ENCODE measurements at regions not wholly inside any gene's neighbourhood (a gene's known extent, or its start where the extent isn't known, plus 50 kb on each side); places are given as distances from the start of the nearest gene placed in this dataset.
A peak's percentile ranks its signal among the peaks of the same experiment; 100 is the strongest.

DNA sequence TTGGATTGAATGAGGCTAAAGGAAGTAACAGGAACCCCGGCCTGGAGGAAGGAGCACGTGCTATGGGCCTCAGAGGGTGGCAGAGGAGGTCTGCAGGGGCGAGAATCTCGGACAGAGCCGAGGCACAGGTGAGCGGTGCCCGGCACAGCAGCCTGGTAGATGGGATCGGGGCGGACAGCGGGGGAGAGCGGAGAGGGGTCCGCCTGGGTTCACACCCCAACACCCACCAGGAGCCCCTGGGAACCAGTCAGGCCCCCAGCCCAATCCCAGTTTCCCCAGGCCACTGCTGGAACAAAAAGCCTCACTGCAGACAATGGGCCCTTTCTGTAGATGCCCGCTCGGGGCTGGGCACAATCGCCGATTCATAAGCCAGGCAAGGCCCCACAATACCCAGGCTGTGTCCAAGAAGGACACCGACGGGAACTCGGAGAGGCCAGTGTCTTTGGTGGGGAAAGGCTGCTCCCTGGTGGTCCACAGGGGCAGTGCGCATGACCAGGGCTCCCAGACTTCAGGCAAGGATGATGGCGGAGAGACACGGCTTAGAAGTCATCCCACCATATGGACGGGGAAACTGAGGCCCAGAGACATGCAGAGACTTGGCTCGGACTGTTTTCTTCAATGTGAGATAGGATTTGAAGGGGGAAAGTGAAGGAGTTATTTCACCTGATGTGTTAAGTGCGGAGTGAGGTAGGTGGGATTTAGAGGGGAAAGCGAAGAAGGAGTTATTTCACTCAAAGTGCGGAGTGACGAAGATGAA is 106.9 kb upstream of the GPR26 start (continued):
- TF ChIP-seq, protein P1, sequence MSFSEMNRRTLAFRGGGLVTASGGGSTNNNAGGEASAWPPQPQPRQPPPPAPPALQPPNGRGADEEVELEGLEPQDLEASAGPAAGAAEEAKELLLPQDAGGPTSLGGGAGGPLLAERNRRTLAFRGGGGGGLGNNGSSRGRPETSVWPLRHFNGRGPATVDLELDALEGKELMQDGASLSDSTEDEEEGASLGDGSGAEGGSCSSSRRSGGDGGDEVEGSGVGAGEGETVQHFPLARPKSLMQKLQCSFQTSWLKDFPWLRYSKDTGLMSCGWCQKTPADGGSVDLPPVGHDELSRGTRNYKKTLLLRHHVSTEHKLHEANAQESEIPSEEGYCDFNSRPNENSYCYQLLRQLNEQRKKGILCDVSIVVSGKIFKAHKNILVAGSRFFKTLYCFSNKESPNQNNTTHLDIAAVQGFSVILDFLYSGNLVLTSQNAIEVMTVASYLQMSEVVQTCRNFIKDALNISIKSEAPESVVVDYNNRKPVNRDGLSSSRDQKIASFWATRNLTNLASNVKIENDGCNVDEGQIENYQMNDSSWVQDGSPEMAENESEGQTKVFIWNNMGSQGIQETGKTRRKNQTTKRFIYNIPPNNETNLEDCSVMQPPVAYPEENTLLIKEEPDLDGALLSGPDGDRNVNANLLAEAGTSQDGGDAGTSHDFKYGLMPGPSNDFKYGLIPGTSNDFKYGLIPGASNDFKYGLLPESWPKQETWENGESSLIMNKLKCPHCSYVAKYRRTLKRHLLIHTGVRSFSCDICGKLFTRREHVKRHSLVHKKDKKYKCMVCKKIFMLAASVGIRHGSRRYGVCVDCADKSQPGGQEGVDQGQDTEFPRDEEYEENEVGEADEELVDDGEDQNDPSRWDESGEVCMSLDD (CRISPR knock-in tag; IDR thresholded peaks at IDR 0.05; ENCODE audit: borderline replicate concordance), result no peak
- TF ChIP-seq, protein P2, sequence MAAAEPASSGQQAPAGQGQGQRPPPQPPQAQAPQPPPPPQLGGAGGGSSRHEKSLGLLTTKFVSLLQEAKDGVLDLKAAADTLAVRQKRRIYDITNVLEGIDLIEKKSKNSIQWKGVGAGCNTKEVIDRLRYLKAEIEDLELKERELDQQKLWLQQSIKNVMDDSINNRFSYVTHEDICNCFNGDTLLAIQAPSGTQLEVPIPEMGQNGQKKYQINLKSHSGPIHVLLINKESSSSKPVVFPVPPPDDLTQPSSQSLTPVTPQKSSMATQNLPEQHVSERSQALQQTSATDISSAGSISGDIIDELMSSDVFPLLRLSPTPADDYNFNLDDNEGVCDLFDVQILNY (CRISPR knock-in tag; conservative IDR thresholded peaks at IDR 0.05), result no peak
- TF ChIP-seq, protein P3, sequence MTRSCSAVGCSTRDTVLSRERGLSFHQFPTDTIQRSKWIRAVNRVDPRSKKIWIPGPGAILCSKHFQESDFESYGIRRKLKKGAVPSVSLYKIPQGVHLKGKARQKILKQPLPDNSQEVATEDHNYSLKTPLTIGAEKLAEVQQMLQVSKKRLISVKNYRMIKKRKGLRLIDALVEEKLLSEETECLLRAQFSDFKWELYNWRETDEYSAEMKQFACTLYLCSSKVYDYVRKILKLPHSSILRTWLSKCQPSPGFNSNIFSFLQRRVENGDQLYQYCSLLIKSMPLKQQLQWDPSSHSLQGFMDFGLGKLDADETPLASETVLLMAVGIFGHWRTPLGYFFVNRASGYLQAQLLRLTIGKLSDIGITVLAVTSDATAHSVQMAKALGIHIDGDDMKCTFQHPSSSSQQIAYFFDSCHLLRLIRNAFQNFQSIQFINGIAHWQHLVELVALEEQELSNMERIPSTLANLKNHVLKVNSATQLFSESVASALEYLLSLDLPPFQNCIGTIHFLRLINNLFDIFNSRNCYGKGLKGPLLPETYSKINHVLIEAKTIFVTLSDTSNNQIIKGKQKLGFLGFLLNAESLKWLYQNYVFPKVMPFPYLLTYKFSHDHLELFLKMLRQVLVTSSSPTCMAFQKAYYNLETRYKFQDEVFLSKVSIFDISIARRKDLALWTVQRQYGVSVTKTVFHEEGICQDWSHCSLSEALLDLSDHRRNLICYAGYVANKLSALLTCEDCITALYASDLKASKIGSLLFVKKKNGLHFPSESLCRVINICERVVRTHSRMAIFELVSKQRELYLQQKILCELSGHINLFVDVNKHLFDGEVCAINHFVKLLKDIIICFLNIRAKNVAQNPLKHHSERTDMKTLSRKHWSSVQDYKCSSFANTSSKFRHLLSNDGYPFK (CRISPR knock-in tag; IDR thresholded peaks at IDR 0.05; ENCODE audit: borderline replicate concordance), result no peak
- TF ChIP-seq, protein P4, sequence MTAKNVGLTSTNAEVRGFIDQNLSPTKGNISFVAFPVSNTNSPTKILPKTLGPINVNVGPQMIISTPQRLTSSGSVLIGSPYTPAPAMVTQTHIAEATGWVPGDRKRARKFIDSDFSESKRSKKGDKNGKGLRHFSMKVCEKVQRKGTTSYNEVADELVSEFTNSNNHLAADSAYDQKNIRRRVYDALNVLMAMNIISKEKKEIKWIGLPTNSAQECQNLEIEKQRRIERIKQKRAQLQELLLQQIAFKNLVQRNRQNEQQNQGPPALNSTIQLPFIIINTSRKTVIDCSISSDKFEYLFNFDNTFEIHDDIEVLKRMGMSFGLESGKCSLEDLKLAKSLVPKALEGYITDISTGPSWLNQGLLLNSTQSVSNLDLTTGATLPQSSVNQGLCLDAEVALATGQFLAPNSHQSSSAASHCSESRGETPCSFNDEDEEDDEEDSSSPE (CRISPR knock-in tag; IDR thresholded peaks at IDR 0.05), result 0 out of 2 replicates have a peak, but pooled peaks have one; percentile 40
- TF ChIP-seq, protein P5, sequence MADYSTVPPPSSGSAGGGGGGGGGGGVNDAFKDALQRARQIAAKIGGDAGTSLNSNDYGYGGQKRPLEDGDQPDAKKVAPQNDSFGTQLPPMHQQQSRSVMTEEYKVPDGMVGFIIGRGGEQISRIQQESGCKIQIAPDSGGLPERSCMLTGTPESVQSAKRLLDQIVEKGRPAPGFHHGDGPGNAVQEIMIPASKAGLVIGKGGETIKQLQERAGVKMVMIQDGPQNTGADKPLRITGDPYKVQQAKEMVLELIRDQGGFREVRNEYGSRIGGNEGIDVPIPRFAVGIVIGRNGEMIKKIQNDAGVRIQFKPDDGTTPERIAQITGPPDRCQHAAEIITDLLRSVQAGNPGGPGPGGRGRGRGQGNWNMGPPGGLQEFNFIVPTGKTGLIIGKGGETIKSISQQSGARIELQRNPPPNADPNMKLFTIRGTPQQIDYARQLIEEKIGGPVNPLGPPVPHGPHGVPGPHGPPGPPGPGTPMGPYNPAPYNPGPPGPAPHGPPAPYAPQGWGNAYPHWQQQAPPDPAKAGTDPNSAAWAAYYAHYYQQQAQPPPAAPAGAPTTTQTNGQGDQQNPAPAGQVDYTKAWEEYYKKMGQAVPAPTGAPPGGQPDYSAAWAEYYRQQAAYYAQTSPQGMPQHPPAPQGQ (CRISPR knock-in tag; IDR thresholded peaks at IDR 0.05; ENCODE audit: borderline replicate concordance), result peak; percentile 68; the same call in 1 of the 2 replicates
- TF ChIP-seq ZNF121 (CRISPR knock-in tag; IDR thresholded peaks at IDR 0.05) (no peak), SMC3 (IDR thresholded peaks at IDR 0.05; ENCODE audit: low read length) (peak; percentile 71), GABPB1 (CRISPR knock-in tag; IDR thresholded peaks at IDR 0.05) (0 out of 2 replicates have a peak, but pooled peaks have one; percentile 31), MLLT10 (CRISPR knock-in tag; IDR thresholded peaks at IDR 0.05) (no peak)
- TF ChIP-seq, protein P6, sequence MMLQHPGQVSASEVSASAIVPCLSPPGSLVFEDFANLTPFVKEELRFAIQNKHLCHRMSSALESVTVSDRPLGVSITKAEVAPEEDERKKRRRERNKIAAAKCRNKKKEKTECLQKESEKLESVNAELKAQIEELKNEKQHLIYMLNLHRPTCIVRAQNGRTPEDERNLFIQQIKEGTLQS (CRISPR knock-in tag; IDR thresholded peaks at IDR 0.05), result no peak
- TF ChIP-seq, protein P7, sequence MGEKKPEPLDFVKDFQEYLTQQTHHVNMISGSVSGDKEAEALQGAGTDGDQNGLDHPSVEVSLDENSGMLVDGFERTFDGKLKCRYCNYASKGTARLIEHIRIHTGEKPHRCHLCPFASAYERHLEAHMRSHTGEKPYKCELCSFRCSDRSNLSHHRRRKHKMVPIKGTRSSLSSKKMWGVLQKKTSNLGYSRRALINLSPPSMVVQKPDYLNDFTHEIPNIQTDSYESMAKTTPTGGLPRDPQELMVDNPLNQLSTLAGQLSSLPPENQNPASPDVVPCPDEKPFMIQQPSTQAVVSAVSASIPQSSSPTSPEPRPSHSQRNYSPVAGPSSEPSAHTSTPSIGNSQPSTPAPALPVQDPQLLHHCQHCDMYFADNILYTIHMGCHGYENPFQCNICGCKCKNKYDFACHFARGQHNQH (CRISPR knock-in tag; IDR thresholded peaks at IDR 0.05), result 0 out of 2 replicates have a peak, but pooled peaks have one; percentile 25
- TF ChIP-seq, protein P8, sequence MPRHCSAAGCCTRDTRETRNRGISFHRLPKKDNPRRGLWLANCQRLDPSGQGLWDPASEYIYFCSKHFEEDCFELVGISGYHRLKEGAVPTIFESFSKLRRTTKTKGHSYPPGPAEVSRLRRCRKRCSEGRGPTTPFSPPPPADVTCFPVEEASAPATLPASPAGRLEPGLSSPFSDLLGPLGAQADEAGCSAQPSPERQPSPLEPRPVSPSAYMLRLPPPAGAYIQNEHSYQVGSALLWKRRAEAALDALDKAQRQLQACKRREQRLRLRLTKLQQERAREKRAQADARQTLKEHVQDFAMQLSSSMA (CRISPR knock-in tag; IDR thresholded peaks at IDR 0.05), result no peak

All from HepG2 (cell line).